Natural killer cell (primary cell): ENCODE measurements at regions not wholly inside any gene's neighbourhood (a gene's known extent, or its start where the extent isn't known, plus 50 kb on each side); places are given as distances from the start of the nearest gene placed in this dataset.

Experiments
- ATAC-seq, 3 donors: fragments of 150-1000 bp in 2 of 3; fragments of 200-7000 bp in 1 of 3; cut with Tn5 transposase; 1 replicate in 1 of 3; 2 replicates in 2 of 3; pipeline ENCODE4 v1.10.0; 2021; ENCODE audit warnings: mild to moderate bottlenecking in 2 of 3, moderate library complexity in 2 of 3
- DNase-seq, 2 donors: peaks; one replicate each; pipeline versions ENCODE4 v3.0.0 to v3.0.0-alpha.2; 2013 to 2021; ENCODE audit warnings: mixed read lengths in 1 of 2
- H3K27ac ChIP-seq: one replicate; pipeline ENCODE4 v1.5.1; 2013; ENCODE audit warnings: mild to moderate bottlenecking, low read length
- H3K27me3 ChIP-seq: one replicate; pipeline ENCODE4 v1.6.1; 2013; ENCODE audit warnings: low read length; ENCODE audit not compliant: control insufficient read depth, insufficient read depth
- H3K36me3 ChIP-seq: one replicate; pipeline ENCODE4 v1.6.1; 2013; ENCODE audit warnings: low read length; ENCODE audit not compliant: control insufficient read depth, insufficient read depth
- H3K4me1 ChIP-seq: one replicate; pipeline ENCODE4 v1.6.1; 2013; ENCODE audit warnings: low read length; ENCODE audit not compliant: control insufficient read depth, insufficient read depth
- H3K4me3 ChIP-seq: one replicate; pipeline ENCODE4 v1.5.1; 2013; ENCODE audit warnings: low read length
- H3K9me3 ChIP-seq: one replicate; pipeline ENCODE4 v1.6.1; 2013; ENCODE audit warnings: low read length; ENCODE audit not compliant: control insufficient read depth, insufficient read depth
- H3K27ac Mint-ChIP-seq, 2 donors: one replicate each; pipeline ENCODE4 v1.8.0; 2022; ENCODE audit warnings: mild to moderate bottlenecking in 2 of 2, mixed read lengths in 2 of 2, moderate library complexity in 1 of 2
- H3K27me3 Mint-ChIP-seq, 2 donors: one replicate each; pipeline ENCODE4 v1.8.0; 2022; ENCODE audit warnings: low read depth in 2 of 2, mixed read lengths in 2 of 2
- H3K36me3 Mint-ChIP-seq: one replicate; pipeline ENCODE4 v1.8.0; 2022; ENCODE audit warnings: mixed read lengths
- H3K4me1 Mint-ChIP-seq, 2 donors: one replicate each; pipeline ENCODE4 v1.8.0; 2022; ENCODE audit warnings: mixed read lengths in 2 of 2
- H3K4me3 Mint-ChIP-seq: one replicate; pipeline ENCODE4 v1.8.0; 2022; ENCODE audit warnings: mild to moderate bottlenecking, moderate library complexity, mixed read lengths
- H3K9me3 Mint-ChIP-seq, 2 donors: one replicate each; pipeline ENCODE4 v1.8.0; 2022; ENCODE audit warnings: mixed read lengths in 2 of 2
- WGBS: methylation state at CpG from one replicate; pipeline ENCODE4 v1.1.7; 2013; ENCODE audit warnings: missing lambda C conversion rate; ENCODE audit not compliant: insufficient coverage; 5-methylcytosine and 5-hydroxymethylcytosine counted together
- intact Hi-C: fragments of 100-400 bp; cut with micrococcal nuclease; formaldehyde crosslinking; loops from one replicate; pipeline ENCODE4 v1.14.2; 2022
- TF ChIP-seq, protein P1 (sequence below): fragments of 200-600 bp; IDR thresholded peaks from one replicate; pipeline ENCODE4 v1.8.0; 2022; ENCODE audit warnings: antibody characterized with exemption

DNA sequence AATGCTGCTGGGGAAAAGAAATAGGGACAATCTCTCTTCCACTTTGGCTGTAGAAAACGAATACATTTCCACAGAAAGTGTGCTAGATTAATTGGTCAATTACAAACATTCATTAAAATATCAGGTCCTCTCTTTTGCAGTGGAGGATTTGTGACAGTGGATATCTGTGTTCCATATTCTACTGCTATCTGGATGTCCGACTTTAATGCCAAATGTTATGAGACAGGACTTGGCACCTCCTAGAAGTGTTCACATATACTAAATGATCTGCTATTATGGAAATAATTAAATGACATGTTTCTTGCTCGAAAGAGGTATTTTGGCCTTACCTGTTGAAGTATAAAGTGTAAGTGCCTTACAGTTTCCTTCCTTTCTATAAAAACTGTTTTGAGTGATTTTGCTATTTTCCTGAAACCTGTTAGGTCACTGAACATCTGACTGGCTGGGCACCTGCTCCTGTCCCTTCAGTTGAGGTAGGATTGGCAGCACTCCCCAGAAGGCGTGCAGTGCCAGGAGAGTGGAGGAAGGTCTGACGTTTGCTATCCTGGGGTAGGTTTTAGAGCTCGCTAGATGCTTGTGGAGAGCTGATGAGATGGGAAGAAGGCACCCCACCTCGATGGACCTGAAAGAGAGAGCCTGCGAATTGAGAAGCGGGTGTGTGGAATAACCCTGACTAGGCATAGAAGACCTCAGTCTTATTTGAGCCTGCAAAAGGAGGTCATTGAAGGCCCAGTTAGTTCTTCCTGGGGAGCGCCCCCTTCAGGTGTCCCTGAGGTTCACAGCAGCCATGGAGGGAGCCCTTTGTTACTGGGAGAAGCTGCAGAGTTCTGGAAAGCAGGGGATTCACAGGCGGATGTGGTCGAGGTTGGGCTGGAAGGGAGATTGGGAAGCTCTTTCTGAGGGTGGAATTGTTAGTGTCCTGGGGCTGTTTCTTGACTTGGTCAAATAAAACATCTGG is 159.4 kb upstream of the ZNF267 start:
- Histone ChIP-seq H3K27me3 (no peaks in the 10 kb centered on the region), H3K4me1 (peaks cover 37% of the 10 kb centered on the region), H3K4me3 (peak overlapping the region; percentile 96), H3K9me3 (no peaks in the 10 kb centered on the region), H3K36me3 (peaks cover 3% of the 10 kb centered on the region), H3K27ac (peak overlapping the region; percentile 93)
- Mint-ChIP-seq H3K27me3 (no peaks in the 10 kb centered on the region), H3K4me3 (peak overlapping the region; percentile 98), H3K9me3 (no peaks in the 10 kb centered on the region), H3K4me1 (peaks cover 65% of the 10 kb centered on the region in 2 donors), H3K27ac (peak overlapping the region; percentile 93 to 99), H3K36me3 (no peaks in the 10 kb centered on the region)
- no peak for ATAC-seq
- intact Hi-C loops, result loop anchor here (2.0 to 10.0 kb wide), 5 partner anchors 13 to 529 kb away; partner anchors contain the start of genes ARMC5 and FUS
- TF ChIP-seq, protein P1, sequence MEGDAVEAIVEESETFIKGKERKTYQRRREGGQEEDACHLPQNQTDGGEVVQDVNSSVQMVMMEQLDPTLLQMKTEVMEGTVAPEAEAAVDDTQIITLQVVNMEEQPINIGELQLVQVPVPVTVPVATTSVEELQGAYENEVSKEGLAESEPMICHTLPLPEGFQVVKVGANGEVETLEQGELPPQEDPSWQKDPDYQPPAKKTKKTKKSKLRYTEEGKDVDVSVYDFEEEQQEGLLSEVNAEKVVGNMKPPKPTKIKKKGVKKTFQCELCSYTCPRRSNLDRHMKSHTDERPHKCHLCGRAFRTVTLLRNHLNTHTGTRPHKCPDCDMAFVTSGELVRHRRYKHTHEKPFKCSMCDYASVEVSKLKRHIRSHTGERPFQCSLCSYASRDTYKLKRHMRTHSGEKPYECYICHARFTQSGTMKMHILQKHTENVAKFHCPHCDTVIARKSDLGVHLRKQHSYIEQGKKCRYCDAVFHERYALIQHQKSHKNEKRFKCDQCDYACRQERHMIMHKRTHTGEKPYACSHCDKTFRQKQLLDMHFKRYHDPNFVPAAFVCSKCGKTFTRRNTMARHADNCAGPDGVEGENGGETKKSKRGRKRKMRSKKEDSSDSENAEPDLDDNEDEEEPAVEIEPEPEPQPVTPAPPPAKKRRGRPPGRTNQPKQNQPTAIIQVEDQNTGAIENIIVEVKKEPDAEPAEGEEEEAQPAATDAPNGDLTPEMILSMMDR, result no peak
- peak in 1 of 2 donors; percentile 42 for DNase-seq
- WGBS, result 71% methylated on average over 10 of the region's 12 CpGs

GRCh38 chr16:31714903-31715504 is 158.6 kb upstream of the ZNF267 start:
- Histone ChIP-seq H3K36me3 (no peaks in the 10 kb centered on the region), H3K27me3 (no peaks in the 10 kb centered on the region), H3K27ac (peak overlapping the region; percentile 53), H3K4me3 (no peak overlapping the region), H3K9me3 (no peaks in the 10 kb centered on the region), H3K4me1 (peaks cover 37% of the 10 kb centered on the region)
- Mint-ChIP-seq H3K27ac (peak overlapping the region; percentile 93 to 99), H3K9me3 (no peaks in the 10 kb centered on the region), H3K4me3 (peak overlapping the region; percentile 98), H3K27me3 (no peaks in the 10 kb centered on the region), H3K36me3 (no peaks in the 10 kb centered on the region), H3K4me1 (peaks cover 60 to 70% of the 10 kb centered on the region in 2 donors)
- intact Hi-C loops, result loop anchor here (2.0 to 10.0 kb wide), 5 partner anchors 14 to 530 kb away; partner anchors contain the start of genes ARMC5 and FUS
- ATAC-seq, result peak in 2 of 3 donors; percentile 16 to 17
- WGBS, result 14% methylated on average over 2 of the region's 2 CpGs
- TF ChIP-seq, protein P1, result no peak
- DNase-seq, result peak in 1 of 2 donors; percentile 44

GRCh38 chr16:31715915-31716314 is 157.7 kb upstream of the ZNF267 start:
- Mint-ChIP-seq H3K4me3 (peak overlapping the region; percentile 98), H3K9me3 (no peaks in the 10 kb centered on the region), H3K4me1 (peaks cover 60 to 77% of the 10 kb centered on the region in 2 donors), H3K27me3 (no peaks in the 10 kb centered on the region), H3K36me3 (no peaks in the 10 kb centered on the region), H3K27ac (peak overlapping the region; percentile 93 to 99)
- Histone ChIP-seq H3K9me3 (no peaks in the 10 kb centered on the region), H3K36me3 (no peaks in the 10 kb centered on the region), H3K4me1 (peaks cover 37% of the 10 kb centered on the region), H3K27ac (peak overlapping the region; percentile 53), H3K4me3 (no peak overlapping the region), H3K27me3 (no peaks in the 10 kb centered on the region)
- TF ChIP-seq, protein P1, result no peak
- ATAC-seq (no peak), DNase-seq (no peak)
- intact Hi-C loops, result loop anchor here (2.0 to 10.0 kb wide), 4 partner anchors 15 to 531 kb away; partner anchors contain the start of genes ARMC5 and FUS
- WGBS, result 99% methylated on average over 4 of the region's 4 CpGs
